ENCODE measurements at regions not wholly inside any gene's neighbourhood (a gene's known extent, or its start where the extent isn't known, plus 50 kb on each side); places are given as distances from the start of the nearest gene placed in this dataset.

DNA sequence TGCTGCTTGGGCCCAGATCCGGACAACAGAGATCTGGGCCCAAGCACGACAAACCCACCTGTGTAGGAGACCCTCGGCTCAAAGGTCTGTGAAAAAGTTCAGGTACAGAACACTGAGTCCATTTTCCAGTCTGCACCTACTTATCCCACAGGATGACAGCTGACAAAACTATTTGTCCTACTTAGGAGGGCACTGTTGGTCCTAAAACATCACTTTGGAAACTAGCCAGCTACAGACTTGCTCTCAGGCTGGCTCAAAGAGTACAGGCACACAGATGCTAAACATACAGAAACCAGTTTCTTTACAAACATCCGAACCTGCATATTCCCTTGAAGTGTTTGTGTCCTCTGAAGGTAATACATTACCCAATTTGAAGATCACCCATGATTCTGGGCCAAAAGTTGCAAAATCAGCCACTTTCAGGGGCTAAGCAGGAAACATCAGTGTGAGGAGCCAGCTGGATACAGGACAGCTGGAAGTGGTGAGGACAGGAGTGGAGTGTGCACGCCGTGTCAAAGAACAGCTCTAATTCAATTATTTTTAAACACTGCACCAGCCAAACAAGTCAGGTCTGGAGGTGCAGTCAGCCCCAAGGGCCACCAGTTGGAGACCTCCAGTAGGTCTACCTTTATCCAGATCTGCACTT is 88.5 kb downstream of the NOC3L start:
- no peak for TF ChIP-seq POLR2AphosphoS5 (IDR thresholded peaks at IDR 0.05; ENCODE audit: low read depth, low read length)
- TF ChIP-seq POLR2A (IDR thresholded peaks at IDR 0.05; ENCODE audit: low read depth, low read length), result no peak
- no peak for TF ChIP-seq TAF1 (IDR thresholded peaks at IDR 0.05; ENCODE audit: borderline replicate concordance, low read depth, low read length)
